KG1 (cell line): ENCODE measurements at regions not wholly inside any gene's neighbourhood (a gene's known extent, or its start where the extent isn't known, plus 50 kb on each side); places are given as distances from the start of the nearest gene placed in this dataset.
"Not testable (repeated sequence)": the region's sequence is repeated elsewhere in the genome, so short reads cannot be mapped to it uniquely, and the experiment has no call there.

Source experiments
- DNase-seq: peaks from one replicate; lab custom pipeline; 2025; lab: John Stamatoyannopoulos, UW

- DNase-seq = no peak
Measured at GRCh38 chr13:90880790-90881189, 466.7 kb upstream of the MIR17HG start.

GRCh38 chr13:90882551-90882950 lies 464.9 kb upstream of the MIR17HG start:
- DNase-seq = no peak

- no peak for DNase-seq
Measured at GRCh38 chr13:90883592-90883991, 463.9 kb upstream of the MIR17HG start.

GRCh38 chr13:90884066-90884465 lies 463.4 kb upstream of the MIR17HG start:
- no peak for DNase-seq

GRCh38 chr13:90889906-90890834 lies 457.3 kb upstream of the MIR17HG start:
- DNase-seq = no peak

- DNase-seq = no peak
Measured at GRCh38 chr13:90891329-90891728, 456.2 kb upstream of the MIR17HG start.

- DNase-seq = not testable (repeated sequence)
Measured at GRCh38 chr13:90893199-90893598, 454.3 kb upstream of the MIR17HG start.

GRCh38 chr13:90896002-90896401 lies 451.5 kb upstream of the MIR17HG start:
- DNase-seq = no peak

GRCh38 chr13:90898811-90899210 lies 448.7 kb upstream of the MIR17HG start:
- DNase-seq = no peak

GRCh38 chr13:90899416-90899815 lies 448.1 kb upstream of the MIR17HG start:
- no peak for DNase-seq

GRCh38 chr13:90902255-90902654 lies 445.2 kb upstream of the MIR17HG start:
- DNase-seq = no peak

GRCh38 chr13:90906554-90906953 lies 440.9 kb upstream of the MIR17HG start:
- no peak for DNase-seq

- no peak for DNase-seq
Measured at GRCh38 chr13:90908792-90909191, 438.7 kb upstream of the MIR17HG start.

GRCh38 chr13:90910018-90910639 lies 437.4 kb upstream of the MIR17HG start:
- no peak for DNase-seq

- no peak for DNase-seq
Measured at GRCh38 chr13:90912247-90912646, 435.2 kb upstream of the MIR17HG start.

GRCh38 chr13:90918536-90918935 lies 429.0 kb upstream of the MIR17HG start:
- DNase-seq = no peak

GRCh38 chr13:90919153-90919552 lies 428.3 kb upstream of the MIR17HG start:
- no peak for DNase-seq

- no peak for DNase-seq
Measured at GRCh38 chr13:90926459-90926858, 421.0 kb upstream of the MIR17HG start.

- DNase-seq = no peak
Measured at GRCh38 chr13:90928109-90928508, 419.4 kb upstream of the MIR17HG start.

- DNase-seq = no peak
Measured at GRCh38 chr13:90933097-90933826, 414.2 kb upstream of the MIR17HG start.

- no peak for DNase-seq
Measured at GRCh38 chr13:90934741-90935140, 412.7 kb upstream of the MIR17HG start.

GRCh38 chr13:90938848-90939247 lies 408.6 kb upstream of the MIR17HG start:
- DNase-seq = no peak

- DNase-seq = no peak
Measured at GRCh38 chr13:90943946-90944345, 403.5 kb upstream of the MIR17HG start.
